ENCODE measurements at regions not wholly inside any gene's neighbourhood (a gene's known extent, or its start where the extent isn't known, plus 50 kb on each side); places are given as distances from the start of the nearest gene placed in this dataset.
"Not testable (repeated sequence)": the region's sequence is repeated elsewhere in the genome, so short reads cannot be mapped to it uniquely, and the experiment has no call there.

- WGBS, 2 donors = 59 to 71% methylated on average over 7 of the region's 7 CpGs
- no peak for DNase-seq (ENCODE audit: low spot score in 2 of 2)
- intact Hi-C loops (cut with DNase I; ENCODE audit: low total_unique reads) = no loop called here
- no peak overlapping the region for H3K4me3 ChIP-seq (ENCODE audit: low read depth, poor library complexity, severe bottlenecking)
- TF ChIP-seq, protein P1, sequence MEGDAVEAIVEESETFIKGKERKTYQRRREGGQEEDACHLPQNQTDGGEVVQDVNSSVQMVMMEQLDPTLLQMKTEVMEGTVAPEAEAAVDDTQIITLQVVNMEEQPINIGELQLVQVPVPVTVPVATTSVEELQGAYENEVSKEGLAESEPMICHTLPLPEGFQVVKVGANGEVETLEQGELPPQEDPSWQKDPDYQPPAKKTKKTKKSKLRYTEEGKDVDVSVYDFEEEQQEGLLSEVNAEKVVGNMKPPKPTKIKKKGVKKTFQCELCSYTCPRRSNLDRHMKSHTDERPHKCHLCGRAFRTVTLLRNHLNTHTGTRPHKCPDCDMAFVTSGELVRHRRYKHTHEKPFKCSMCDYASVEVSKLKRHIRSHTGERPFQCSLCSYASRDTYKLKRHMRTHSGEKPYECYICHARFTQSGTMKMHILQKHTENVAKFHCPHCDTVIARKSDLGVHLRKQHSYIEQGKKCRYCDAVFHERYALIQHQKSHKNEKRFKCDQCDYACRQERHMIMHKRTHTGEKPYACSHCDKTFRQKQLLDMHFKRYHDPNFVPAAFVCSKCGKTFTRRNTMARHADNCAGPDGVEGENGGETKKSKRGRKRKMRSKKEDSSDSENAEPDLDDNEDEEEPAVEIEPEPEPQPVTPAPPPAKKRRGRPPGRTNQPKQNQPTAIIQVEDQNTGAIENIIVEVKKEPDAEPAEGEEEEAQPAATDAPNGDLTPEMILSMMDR (IDR thresholded peaks at IDR 0.05) = no peak
- no peak for TF ChIP-seq POLR2A (IDR thresholded peaks at IDR 0.05)
These were observed 295.4 kb upstream of the FZD8 start for GRCh38 chr10:35937546-35937945.

GRCh38 chr10:35934642-35934995 is 292.5 kb upstream of the FZD8 start:
- 58 to 68% methylated on average over 5 of the region's 5 CpGs for WGBS, 2 donors
- intact Hi-C loops (cut with DNase I; ENCODE audit: low total_unique reads) = no loop called here
- H3K4me3 ChIP-seq (ENCODE audit: low read depth, poor library complexity, severe bottlenecking) = no peak overlapping the region
- no peak for DNase-seq (ENCODE audit: low spot score in 2 of 2)
- no peak for TF ChIP-seq POLR2A (IDR thresholded peaks at IDR 0.05)
- TF ChIP-seq, protein P1 (IDR thresholded peaks at IDR 0.05) = no peak

DNA sequence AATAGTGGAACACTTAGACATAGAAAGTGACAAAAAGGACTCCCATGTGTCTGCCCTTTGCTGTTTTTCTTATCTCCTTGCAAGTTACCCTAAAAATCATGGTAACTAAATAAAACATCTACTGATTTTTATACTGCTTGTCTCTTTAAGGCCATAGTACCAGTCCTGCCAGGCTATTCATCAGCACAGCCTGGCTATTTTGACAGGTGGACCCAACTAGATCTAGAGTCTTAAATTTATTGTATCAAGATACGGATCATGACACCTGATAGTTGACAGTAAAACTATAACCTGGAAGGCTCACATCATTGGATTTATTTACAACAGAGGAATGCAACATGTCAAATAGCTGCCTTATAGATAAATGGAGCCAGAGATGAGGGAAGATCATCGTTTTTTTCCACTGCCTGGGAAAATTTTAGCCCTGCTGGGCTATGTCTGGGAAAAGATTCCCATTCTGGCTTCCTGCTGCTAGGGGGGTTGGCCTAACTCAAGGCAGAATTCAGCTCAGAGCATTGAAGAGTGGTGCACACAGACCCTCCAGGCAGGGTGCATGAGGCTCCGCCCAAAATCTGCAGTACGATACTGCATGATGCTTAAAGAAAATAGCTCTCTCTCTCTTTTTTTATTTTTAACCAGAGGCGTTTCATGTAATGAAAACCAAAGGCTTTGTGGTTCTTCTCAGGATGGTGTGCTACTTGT is 292.0 kb upstream of the FZD8 start:
- intact Hi-C loops (cut with DNase I; ENCODE audit: low total_unique reads) = no loop called here
- DNase-seq (ENCODE audit: low spot score in 2 of 2) = no peak
- H3K4me3 ChIP-seq (ENCODE audit: low read depth, poor library complexity, severe bottlenecking) = no peak overlapping the region
- TF ChIP-seq, protein P1 (IDR thresholded peaks at IDR 0.05) = no peak
- no peak for TF ChIP-seq POLR2A (IDR thresholded peaks at IDR 0.05)
- WGBS, 2 donors = 56 to 57% methylated on average over 5 of the region's 5 CpGs

DNA sequence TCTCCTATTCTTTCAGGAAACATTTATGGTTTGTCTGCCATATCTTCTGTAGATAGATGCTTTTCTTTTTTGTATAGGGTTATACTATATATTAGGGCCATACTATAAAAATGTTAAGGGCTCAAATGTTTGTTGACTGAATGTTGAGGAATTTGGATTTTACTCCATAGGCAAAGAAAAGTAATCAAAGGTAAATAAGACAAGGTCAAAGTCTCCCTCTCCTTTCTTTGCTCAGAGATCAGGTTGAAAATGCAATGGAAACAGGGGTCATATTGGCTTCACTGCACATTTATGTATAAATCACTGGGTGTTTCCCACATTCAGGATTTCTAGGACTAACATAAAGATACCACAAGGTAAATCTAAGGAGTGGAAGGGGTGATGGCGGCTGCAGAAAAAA is 291.4 kb upstream of the FZD8 start:
- DNase-seq (ENCODE audit: low spot score in 2 of 2) = no peak
- intact Hi-C loops (cut with DNase I; ENCODE audit: low total_unique reads) = no loop called here
- H3K4me3 ChIP-seq (ENCODE audit: low read depth, poor library complexity, severe bottlenecking) = no peak overlapping the region
- TF ChIP-seq, protein P1 (IDR thresholded peaks at IDR 0.05) = no peak
- no peak for TF ChIP-seq POLR2A (IDR thresholded peaks at IDR 0.05)
- WGBS, 2 donors = 88 to 95% methylated on average over 1 of the region's 1 CpG

GRCh38 chr10:35929962-35930361 is 287.9 kb upstream of the FZD8 start:
- DNase-seq (ENCODE audit: low spot score in 2 of 2); H3K4me3 ChIP-seq (ENCODE audit: low read depth, poor library complexity, severe bottlenecking); intact Hi-C loops (cut with DNase I; ENCODE audit: low total_unique reads): not testable (repeated sequence)
- WGBS, 2 donors = 83 to 91% methylated on average over 2 of the region's 2 CpGs

GRCh38 chr10:35928748-35929147 is 286.7 kb upstream of the FZD8 start:
- no peak for TF ChIP-seq POLR2A (IDR thresholded peaks at IDR 0.05)
- TF ChIP-seq, protein P1 (IDR thresholded peaks at IDR 0.05) = no peak
- no peak overlapping the region for H3K4me3 ChIP-seq (ENCODE audit: low read depth, poor library complexity, severe bottlenecking)
- intact Hi-C loops (cut with DNase I; ENCODE audit: low total_unique reads) = no loop called here
- DNase-seq (ENCODE audit: low spot score in 2 of 2) = no peak
- 75 to 83% methylated on average over 6 of the region's 6 CpGs for WGBS, 2 donors

Measured in lower leg skin (tissue), 4 donors.